ENCODE measurements at regions not wholly inside any gene's neighbourhood (a gene's known extent, or its start where the extent isn't known, plus 50 kb on each side); places are given as distances from the start of the nearest gene placed in this dataset.

DNA sequence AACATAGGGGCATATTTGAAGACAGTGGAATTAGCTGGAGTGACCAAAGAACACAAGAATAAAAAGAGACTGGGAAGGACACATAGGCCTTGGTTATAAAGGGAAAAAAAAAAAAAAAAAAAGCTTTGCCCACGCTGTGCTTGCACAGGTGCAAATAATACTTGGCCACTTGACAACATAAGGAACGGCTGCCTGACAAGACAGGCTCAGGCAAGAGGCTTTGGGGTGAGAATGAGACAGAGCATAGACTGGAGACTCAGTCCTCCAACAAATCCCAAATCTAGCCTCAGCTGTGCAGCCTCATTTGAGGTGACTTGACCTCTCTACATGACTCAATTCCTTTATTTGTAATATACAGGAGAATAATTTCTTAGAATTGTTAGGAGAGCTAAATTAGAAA is 332.8 kb upstream of the DYNLRB2 start:
- Histone ChIP-seq H3K4me1 (no peaks in the 10 kb centered on the region), H3K27ac (no peak overlapping the region), H3K4me3 (no peak overlapping the region), H3K9me3 (no peaks in the 10 kb centered on the region), H3K36me3 (no peaks in the 10 kb centered on the region), H3K27me3 (no peaks in the 10 kb centered on the region)
- 23 to 55% (median 29%) methylated on average over 2 of the region's 2 CpGs for WGBS, 5 donors
- TF ChIP-seq POLR2A (IDR thresholded peaks at IDR 0.05) (no peak), POLR2AphosphoS5 (IDR thresholded peaks at IDR 0.05) (no peak), EP300 (IDR thresholded peaks at IDR 0.05) (no peak)
- TF ChIP-seq, protein P1, sequence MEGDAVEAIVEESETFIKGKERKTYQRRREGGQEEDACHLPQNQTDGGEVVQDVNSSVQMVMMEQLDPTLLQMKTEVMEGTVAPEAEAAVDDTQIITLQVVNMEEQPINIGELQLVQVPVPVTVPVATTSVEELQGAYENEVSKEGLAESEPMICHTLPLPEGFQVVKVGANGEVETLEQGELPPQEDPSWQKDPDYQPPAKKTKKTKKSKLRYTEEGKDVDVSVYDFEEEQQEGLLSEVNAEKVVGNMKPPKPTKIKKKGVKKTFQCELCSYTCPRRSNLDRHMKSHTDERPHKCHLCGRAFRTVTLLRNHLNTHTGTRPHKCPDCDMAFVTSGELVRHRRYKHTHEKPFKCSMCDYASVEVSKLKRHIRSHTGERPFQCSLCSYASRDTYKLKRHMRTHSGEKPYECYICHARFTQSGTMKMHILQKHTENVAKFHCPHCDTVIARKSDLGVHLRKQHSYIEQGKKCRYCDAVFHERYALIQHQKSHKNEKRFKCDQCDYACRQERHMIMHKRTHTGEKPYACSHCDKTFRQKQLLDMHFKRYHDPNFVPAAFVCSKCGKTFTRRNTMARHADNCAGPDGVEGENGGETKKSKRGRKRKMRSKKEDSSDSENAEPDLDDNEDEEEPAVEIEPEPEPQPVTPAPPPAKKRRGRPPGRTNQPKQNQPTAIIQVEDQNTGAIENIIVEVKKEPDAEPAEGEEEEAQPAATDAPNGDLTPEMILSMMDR (IDR thresholded peaks at IDR 0.05): no peak
- no peak for DNase-seq
- intact Hi-C loops (cut with DNase I; ENCODE audit: low total_unique reads): no loop called here

DNA sequence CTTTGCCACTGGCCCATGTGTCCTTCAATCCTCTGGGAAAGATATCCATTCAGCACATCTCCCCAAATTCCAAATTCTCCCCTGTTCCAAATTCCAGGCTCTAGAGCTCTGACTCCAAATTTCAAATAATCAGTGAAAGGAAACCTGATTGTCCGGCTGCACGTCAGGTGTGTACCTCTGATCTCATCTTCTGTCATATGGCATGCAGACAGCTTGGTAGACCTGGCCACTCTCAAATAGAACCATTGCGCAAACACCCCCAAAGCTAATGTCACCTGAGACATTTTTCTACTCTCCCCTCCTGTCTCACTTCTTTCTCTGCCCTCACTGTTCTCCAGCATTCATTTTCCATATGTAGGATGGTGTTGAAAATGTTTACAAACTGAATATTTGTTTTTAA is 337.0 kb upstream of the DYNLRB2 start:
- Histone ChIP-seq H3K4me1 (no peaks in the 10 kb centered on the region), H3K4me3 (no peak overlapping the region), H3K9me3 (no peaks in the 10 kb centered on the region), H3K36me3 (no peaks in the 10 kb centered on the region), H3K27ac (no peak overlapping the region), H3K27me3 (no peaks in the 10 kb centered on the region)
- 81 to 100% (median 95%) methylated on average over 3 of the region's 3 CpGs for WGBS, 5 donors
- no peak for DNase-seq
- intact Hi-C loops (cut with DNase I; ENCODE audit: low total_unique reads): no loop called here
- TF ChIP-seq, protein P1 (IDR thresholded peaks at IDR 0.05): no peak

DNA sequence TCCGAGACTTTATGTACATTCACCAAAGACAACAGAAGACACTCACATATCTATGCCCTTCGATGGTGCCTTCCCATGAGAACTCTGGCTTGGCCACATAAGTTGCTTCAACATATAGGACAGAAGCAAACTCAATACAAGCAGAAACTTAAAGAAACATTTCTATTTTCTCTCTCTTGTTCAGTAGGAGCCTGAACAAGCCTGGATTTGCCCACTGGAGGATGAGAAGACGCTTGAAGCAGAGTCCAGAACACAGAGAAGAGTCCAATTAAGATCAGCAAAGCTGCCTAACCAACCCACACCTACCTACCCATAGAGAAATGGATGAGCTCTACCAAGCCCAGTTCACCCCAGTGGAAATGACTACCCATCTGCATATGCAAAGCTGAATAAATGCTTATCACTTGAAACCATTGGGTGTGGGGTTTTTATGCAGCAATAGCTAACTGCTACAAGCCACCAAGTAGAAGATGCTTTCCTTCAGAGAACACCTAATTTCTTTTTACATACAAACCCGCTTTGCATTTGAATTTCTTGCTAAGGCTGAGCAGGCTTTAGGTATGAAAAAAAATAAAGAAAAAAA is 337.9 kb upstream of the DYNLRB2 start:
- no peaks in the 10 kb centered on the region for H3K36me3 ChIP-seq
- no peak overlapping the region for H3K27ac ChIP-seq
- no peaks in the 10 kb centered on the region for H3K27me3 ChIP-seq
- no peak overlapping the region for H3K4me3 ChIP-seq
- intact Hi-C loops (cut with DNase I; ENCODE audit: low total_unique reads): no loop called here
- TF ChIP-seq POLR2A (IDR thresholded peaks at IDR 0.05) (no peak), POLR2AphosphoS5 (IDR thresholded peaks at IDR 0.05) (no peak), EP300 (IDR thresholded peaks at IDR 0.05) (no peak)
- TF ChIP-seq, protein P1 (IDR thresholded peaks at IDR 0.05): no peak
- peaks cover 0 to 6% (median 0%) of the 10 kb centered on the region in 4 donors for H3K4me1 ChIP-seq
- DNase-seq: no peak
- 76 to 89% (median 80%) methylated on average over 4 of the region's 4 CpGs for WGBS, 5 donors
- no peaks in the 10 kb centered on the region for H3K9me3 ChIP-seq

DNA sequence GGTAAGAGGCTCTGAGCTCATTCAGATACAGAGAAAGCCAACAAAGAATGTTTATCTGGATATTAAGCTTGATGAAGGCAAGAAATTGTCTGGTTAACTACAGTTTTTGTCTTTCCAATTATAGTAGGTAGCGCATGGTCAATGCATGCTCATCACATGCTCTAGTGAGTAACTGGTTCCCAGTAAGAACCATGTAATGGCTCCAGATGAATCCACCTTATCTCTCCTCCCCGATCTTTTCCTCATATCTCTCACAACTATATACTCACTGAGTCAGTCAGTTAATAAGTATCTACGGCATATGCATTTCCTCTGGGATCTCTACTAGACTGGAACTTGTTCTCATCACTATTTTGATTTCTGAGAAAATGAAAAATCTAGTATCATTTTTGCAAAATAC is 340.7 kb upstream of the DYNLRB2 start:
- no peaks in the 10 kb centered on the region for H3K9me3 ChIP-seq
- 81 to 87% (median 85%) methylated on average over 3 of the region's 3 CpGs for WGBS, 5 donors
- H3K27me3 ChIP-seq: no peaks in the 10 kb centered on the region
- intact Hi-C loops (cut with DNase I; ENCODE audit: low total_unique reads): no loop called here
- DNase-seq: no peak
- no peak for TF ChIP-seq POLR2AphosphoS5 (IDR thresholded peaks at IDR 0.05)
- H3K36me3 ChIP-seq: no peaks in the 10 kb centered on the region
- H3K27ac ChIP-seq: no peak overlapping the region
- peaks cover 0 to 11% (median 0%) of the 10 kb centered on the region in 4 donors for H3K4me1 ChIP-seq
- H3K4me3 ChIP-seq: no peak overlapping the region

DNA sequence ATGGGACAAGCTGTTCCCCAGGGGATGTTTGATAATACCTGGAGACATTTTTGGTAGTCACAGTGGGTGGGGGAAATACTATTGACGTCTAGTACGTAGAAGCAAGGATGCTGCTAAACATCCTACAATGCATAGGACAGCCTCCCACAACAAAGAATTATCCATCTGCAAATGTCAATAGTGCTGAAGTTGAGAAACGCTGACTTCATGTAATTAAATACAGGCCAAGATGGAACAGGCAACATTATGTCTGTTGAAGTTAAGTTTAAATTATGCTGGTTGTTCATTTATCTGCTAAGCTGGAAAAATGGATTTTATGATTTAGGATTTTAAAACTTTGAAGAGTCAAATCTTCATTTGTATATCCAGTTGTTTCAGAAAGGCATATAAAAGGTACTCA is 341.2 kb upstream of the DYNLRB2 start:
- no peaks in the 10 kb centered on the region for H3K36me3 ChIP-seq
- peaks cover 0 to 11% (median 0%) of the 10 kb centered on the region in 4 donors for H3K4me1 ChIP-seq
- intact Hi-C loops (cut with DNase I; ENCODE audit: low total_unique reads): no loop called here
- no peaks in the 10 kb centered on the region for H3K27me3 ChIP-seq
- H3K9me3 ChIP-seq: no peaks in the 10 kb centered on the region
- 83 to 88% (median 84%) methylated on average over 3 of the region's 3 CpGs for WGBS, 5 donors
- H3K4me3 ChIP-seq: no peak overlapping the region
- DNase-seq: no peak
- TF ChIP-seq, protein P1 (IDR thresholded peaks at IDR 0.05): no peak
- TF ChIP-seq EP300 (IDR thresholded peaks at IDR 0.05) (no peak), POLR2AphosphoS5 (IDR thresholded peaks at IDR 0.05) (no peak), POLR2A (IDR thresholded peaks at IDR 0.05) (no peak)
- no peak overlapping the region for H3K27ac ChIP-seq
